IMR-90 (cell line): ENCODE measurements at regions not wholly inside any gene's neighbourhood (a gene's known extent, or its start where the extent isn't known, plus 50 kb on each side); places are given as distances from the start of the nearest gene placed in this dataset.

Experiments
- ATAC-seq: fragments of 200-7000 bp; cut with Tn5 transposase; 2 replicates; pipeline ENCODE4 v1.9.1; 2020; ENCODE audit warnings: low read depth, mild to moderate bottlenecking, moderate library complexity
- BruUV-seq: library from RNA; stranded (reverse); fragments of 400-500 nt; replicated peaks from 2 replicates; lab custom pipeline; 2021; lab: Mats Ljungman, UMichigan
- CTCF ChIA-PET: fragments of 300-600 bp; formaldehyde crosslinking; extraction: SDS; loops from one replicate; lab custom pipeline; 2021; ENCODE audit warnings: antibody characterized with exemption; lab: Yijun Ruan, JAX
- POLR2A ChIA-PET: fragments of 300-600 bp; sonication (Branson Sonifier 250); formaldehyde crosslinking; loops from one replicate; lab custom pipeline; 2022; ENCODE audit warnings: antibody characterized with exemption; ENCODE audit not compliant: unreplicated experiment; lab: Charles Lee
- DNase-seq: peaks from one replicate; pipeline ENCODE4 v3.0.0; 2013
- H2AFZ ChIP-seq: replicated peaks from 2 replicates; pipeline ENCODE3; 2013; ENCODE audit warnings: low read length, mild to moderate bottlenecking; ENCODE audit not compliant: poor library complexity
- H2AK5ac ChIP-seq: 2 replicates; pipeline ENCODE4 v1.6.1; 2013; ENCODE audit warnings: low read depth, low read length, inconsistent platforms
- H2AK9ac ChIP-seq: replicated peaks from 2 replicates; pipeline ENCODE3; 2013; ENCODE audit warnings: mild to moderate bottlenecking, low read depth, low read length, moderate library complexity; ENCODE audit not compliant: poor library complexity
- H2BK120ac ChIP-seq: 2 replicates; pipeline ENCODE4 v1.6.1; 2013; ENCODE audit warnings: low read depth, low read length, inconsistent platforms
- H2BK15ac ChIP-seq: 3 replicates; pipeline ENCODE4 v1.6.1; 2013; ENCODE audit warnings: low read depth, low read length, inconsistent platforms
- H2BK20ac ChIP-seq: 2 replicates; pipeline ENCODE4 v1.6.1; 2013; ENCODE audit warnings: low read depth, mild to moderate bottlenecking, inconsistent platforms, low read length, moderate library complexity
- H2BK5ac ChIP-seq: 2 replicates; pipeline ENCODE4 v1.6.1; 2013; ENCODE audit warnings: mild to moderate bottlenecking, low read depth, low read length, inconsistent platforms; ENCODE audit not compliant: poor library complexity, severe bottlenecking
- H3K14ac ChIP-seq: replicated peaks from 2 replicates; pipeline ENCODE4 v1.6.1; 2013; ENCODE audit warnings: low read depth, low read length, inconsistent platforms
- H3K18ac ChIP-seq: 2 replicates; pipeline ENCODE4 v1.6.1; 2013; ENCODE audit warnings: low read depth, low read length, control low read depth
- H3K23ac ChIP-seq: 2 replicates; pipeline ENCODE4 v1.6.1; 2013; ENCODE audit warnings: low read depth, low read length, inconsistent platforms
- H3K27ac ChIP-seq: 2 replicates; pipeline ENCODE4 v1.5.1; 2013; ENCODE audit warnings: mild to moderate bottlenecking, control low read depth, low read length; ENCODE audit not compliant: insufficient read depth
- H3K27me3 ChIP-seq: 2 replicates; pipeline ENCODE4 v1.6.1; 2013; ENCODE audit warnings: low read length; ENCODE audit not compliant: control insufficient read depth, insufficient read depth
- H3K36me3 ChIP-seq: 2 replicates; pipeline ENCODE4 v1.6.1; 2013; ENCODE audit warnings: low read length, mixed read lengths; ENCODE audit not compliant: control insufficient read depth, insufficient read depth
- H3K4ac ChIP-seq: 2 replicates; pipeline ENCODE4 v1.6.1; 2013; ENCODE audit warnings: low read depth, low read length, inconsistent platforms
- H3K4me1 ChIP-seq: 2 replicates; pipeline ENCODE4 v1.6.1; 2013; ENCODE audit warnings: low read length, mixed read lengths; ENCODE audit not compliant: control insufficient read depth, insufficient read depth
- H3K4me2 ChIP-seq: 2 replicates; pipeline ENCODE4 v1.6.1; 2013; ENCODE audit warnings: low read depth, mild to moderate bottlenecking, control low read depth, low read length, moderate library complexity
- H3K4me3 ChIP-seq: 2 replicates; pipeline ENCODE4 v1.5.1; 2013; ENCODE audit warnings: low read depth, mild to moderate bottlenecking, control low read depth, low read length, moderate library complexity; ENCODE audit not compliant: insufficient read depth
- H3K56ac ChIP-seq: 2 replicates; pipeline ENCODE4 v1.6.1; 2013; ENCODE audit warnings: low read length, inconsistent platforms; ENCODE audit not compliant: insufficient read depth; ENCODE audit errors: extremely low read depth
- H3K79me1 ChIP-seq, 2 experiments: 2 replicates each; pipeline ENCODE4 v1.6.1; 2013; ENCODE audit warnings: low read length in 2 of 2, inconsistent platforms in 1 of 2, low read depth in 1 of 2
- H3K9ac ChIP-seq: 2 replicates; pipeline ENCODE4 v1.6.1; 2013; ENCODE audit warnings: low read depth, low read length, control low read depth
- H3K9me1 ChIP-seq: 2 replicates; pipeline ENCODE4 v1.6.1; 2013; ENCODE audit warnings: low read length, inconsistent platforms; ENCODE audit not compliant: insufficient read depth
- H3K9me3 ChIP-seq: 2 replicates; pipeline ENCODE4 v1.6.1; 2013; ENCODE audit warnings: low read length; ENCODE audit not compliant: control insufficient read depth, insufficient read depth
- H4K20me1 ChIP-seq: 2 replicates; pipeline ENCODE4 v1.6.1; 2013; ENCODE audit warnings: low read length, inconsistent platforms; ENCODE audit not compliant: insufficient read depth
- H4K5ac ChIP-seq: 2 replicates; pipeline ENCODE4 v1.6.1; 2013; ENCODE audit warnings: mild to moderate bottlenecking, low read depth, low read length, control low read depth
- H4K8ac ChIP-seq, 2 experiments: 2 replicates each; pipeline ENCODE4 v1.6.1; 2013; ENCODE audit warnings: low read depth in 2 of 2, low read length in 2 of 2, control low read depth in 1 of 2, inconsistent platforms in 1 of 2
- H4K91ac ChIP-seq: 2 replicates; pipeline ENCODE4 v1.6.1; 2013; ENCODE audit warnings: low read depth, low read length, inconsistent platforms; ENCODE audit not compliant: insufficient read depth
- ELK1 ChIP-seq: fragments of 150-350 bp; IDR thresholded peaks from 2 replicates; pipeline ENCODE4 v1.6.1; 2016; ENCODE audit warnings: low read depth, mild to moderate bottlenecking, low read length, moderate library complexity, borderline replicate concordance
- MAFK ChIP-seq: IDR thresholded peaks from 2 replicates; pipeline ENCODE4 v1.6.1; 2012; ENCODE audit warnings: low read depth, low read length, improper control_type of control experiment
- MAZ ChIP-seq: IDR thresholded peaks from 2 replicates; pipeline ENCODE4 v1.6.1; 2012; ENCODE audit warnings: low read depth, mild to moderate bottlenecking, low read length, improper control_type of control experiment, moderate library complexity, borderline replicate concordance
- NFE2L2 ChIP-seq: fragments of 150-350 bp; IDR thresholded peaks from 2 replicates; pipeline ENCODE4 v1.6.1; 2016; ENCODE audit warnings: low read depth, mild to moderate bottlenecking, low read length
- RAD21 ChIP-seq: IDR thresholded peaks from 2 replicates; pipeline ENCODE4 v1.6.1; 2012; ENCODE audit warnings: low read length, improper control_type of control experiment
- RCOR1 ChIP-seq: IDR thresholded peaks from 2 replicates; pipeline ENCODE4 v1.6.1; 2012; ENCODE audit warnings: mild to moderate bottlenecking, low read length, improper control_type of control experiment; ENCODE audit not compliant: insufficient replicate concordance
- RFX5 ChIP-seq: IDR thresholded peaks from 2 replicates; pipeline ENCODE4 v1.8.0; 2012; ENCODE audit warnings: low read depth, mild to moderate bottlenecking, low read length, moderate library complexity
- WGBS, 2 experiments: methylation state at CpG; one replicate each; pipeline versions ENCODE4 v1.1.5 to v1.1.7; 2013; ENCODE audit warnings: missing lambda C conversion rate in 2 of 2; ENCODE audit not compliant: insufficient read length in 1 of 2; ENCODE audit errors: extremely low coverage in 2 of 2; 5-methylcytosine and 5-hydroxymethylcytosine counted together
- dilution Hi-C: fragments of 300-500 bp; cut with HindIII; formaldehyde crosslinking; loops from one replicate; pipeline ENCODE4 v1.14.3; 2018; ENCODE audit warnings: low sequenced_read_pairs; ENCODE audit not compliant: unreplicated experiment
- in situ Hi-C: fragments of 300-500 bp; cut with MboI; formaldehyde crosslinking; loops from 3 replicates; pipeline ENCODE4 v1.14.3; 2019; ENCODE audit warnings: low sequenced_read_pairs, inconsistent platforms, mixed read lengths
- intact Hi-C: fragments of 100-400 bp; cut with micrococcal nuclease; formaldehyde crosslinking; loops from 2 replicates; pipeline ENCODE4 v1.10.0; 2022

- Histone ChIP-seq H3K56ac (no peak overlapping the region), H3K14ac (no peak overlapping the region), H3K23ac (no peak overlapping the region), H2BK15ac (no peak overlapping the region), H3K18ac (no peak overlapping the region), H2AK9ac (no peak overlapping the region), H3K4me1 (no peaks in the 10 kb centered on the region), H2AK5ac (no peak overlapping the region), H3K36me3 (no peaks in the 10 kb centered on the region), H2BK20ac (no peak overlapping the region), H2AFZ (no peak overlapping the region), H4K20me1 (no peaks in the 10 kb centered on the region), H3K9ac (no peak overlapping the region), H4K91ac (no peak overlapping the region), H3K4me2 (no peak overlapping the region), H3K4ac (no peak overlapping the region), H3K27ac (no peak overlapping the region), H2BK5ac (no peak overlapping the region), H2BK120ac (no peak overlapping the region), H4K5ac (no peak overlapping the region), H3K79me1 (no peaks in the 10 kb centered on the region), H3K9me1 (no peaks in the 10 kb centered on the region), H3K9me3 (no peaks in the 10 kb centered on the region), H4K8ac (no peak overlapping the region), H3K4me3 (no peak overlapping the region), H3K27me3 (no peaks in the 10 kb centered on the region)
- intact Hi-C loops (no loop called here), in situ Hi-C loops (no loop called here), dilution Hi-C loops (no loop called here)
- POLR2A ChIA-PET = no interaction called here
- ATAC-seq (no peak), DNase-seq (no peak)
- CTCF ChIA-PET = no interaction called here
- TF ChIP-seq ELK1 = no peak
- TF ChIP-seq RFX5 = no peak
- no peak for TF ChIP-seq RAD21
- no peak for TF ChIP-seq NFE2L2
- no peak for TF ChIP-seq MAZ
- TF ChIP-seq RCOR1 = no peak
- TF ChIP-seq MAFK = no peak
- WGBS, 2 experiments = 80% methylated on average over 1 of the region's 10 CpGs; no CpG with 5 or more reads in 1 of the 2 experiments
- BruUV-seq = no TSS peak
Observed at GRCh38 chr12:90706036-90706435, 248.9 kb downstream of the CCER1 start.
